HL-60 (cell line): ENCODE measurements at regions not wholly inside any gene's neighbourhood (a gene's known extent, or its start where the extent isn't known, plus 50 kb on each side); places are given as distances from the start of the nearest gene placed in this dataset.

Experiments
- GABPA ChIP-seq: IDR thresholded peaks from 2 replicates; pipeline ENCODE4 v1.6.1; 2012; ENCODE audit warnings: low read depth
- POLR2AphosphoS5 ChIP-seq: IDR thresholded peaks from 2 replicates; pipeline ENCODE4 v1.6.1; 2012; ENCODE audit warnings: low read depth
- TF ChIP-seq, protein P1 (sequence below): IDR thresholded peaks from one replicate; pipeline ENCODE4 v1.5.1; 2011; ENCODE audit warnings: low read length, control low read depth, inconsistent platforms; ENCODE audit not compliant: insufficient read depth

DNA sequence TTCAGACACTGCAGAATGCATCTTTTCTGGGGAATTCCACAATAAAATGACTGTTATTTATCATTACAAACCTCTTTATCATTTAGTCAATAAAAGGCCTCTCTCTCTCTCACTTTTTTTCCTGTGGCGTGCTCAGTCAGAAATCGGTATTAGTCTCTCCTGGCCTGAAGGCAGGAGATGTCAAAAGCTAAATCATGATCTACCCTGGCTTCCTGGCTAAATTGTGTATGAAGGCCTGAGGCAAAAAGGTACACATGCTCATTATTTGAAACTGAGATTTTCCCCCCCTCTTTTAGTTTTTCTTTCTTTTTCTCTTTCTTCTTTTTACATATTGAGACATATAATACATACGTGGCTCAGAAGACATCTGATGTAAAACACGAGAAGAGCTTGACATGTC lies 375.0 kb upstream of the SLC35B3 start:
- TF ChIP-seq POLR2AphosphoS5 (no peak), GABPA (no peak)
- TF ChIP-seq, protein P1, sequence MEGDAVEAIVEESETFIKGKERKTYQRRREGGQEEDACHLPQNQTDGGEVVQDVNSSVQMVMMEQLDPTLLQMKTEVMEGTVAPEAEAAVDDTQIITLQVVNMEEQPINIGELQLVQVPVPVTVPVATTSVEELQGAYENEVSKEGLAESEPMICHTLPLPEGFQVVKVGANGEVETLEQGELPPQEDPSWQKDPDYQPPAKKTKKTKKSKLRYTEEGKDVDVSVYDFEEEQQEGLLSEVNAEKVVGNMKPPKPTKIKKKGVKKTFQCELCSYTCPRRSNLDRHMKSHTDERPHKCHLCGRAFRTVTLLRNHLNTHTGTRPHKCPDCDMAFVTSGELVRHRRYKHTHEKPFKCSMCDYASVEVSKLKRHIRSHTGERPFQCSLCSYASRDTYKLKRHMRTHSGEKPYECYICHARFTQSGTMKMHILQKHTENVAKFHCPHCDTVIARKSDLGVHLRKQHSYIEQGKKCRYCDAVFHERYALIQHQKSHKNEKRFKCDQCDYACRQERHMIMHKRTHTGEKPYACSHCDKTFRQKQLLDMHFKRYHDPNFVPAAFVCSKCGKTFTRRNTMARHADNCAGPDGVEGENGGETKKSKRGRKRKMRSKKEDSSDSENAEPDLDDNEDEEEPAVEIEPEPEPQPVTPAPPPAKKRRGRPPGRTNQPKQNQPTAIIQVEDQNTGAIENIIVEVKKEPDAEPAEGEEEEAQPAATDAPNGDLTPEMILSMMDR: no peak
